K562 (cell line): ENCODE measurements at regions not wholly inside any gene's neighbourhood (a gene's known extent, or its start where the extent isn't known, plus 50 kb on each side); places are given as distances from the start of the nearest gene placed in this dataset.

Source experiments
- ATAC-seq: fragments of 200-7000 bp; cut with Tn5 transposase; 3 replicates; pipeline ENCODE4 v1.9.1; 2020; ENCODE audit warnings: moderate library complexity
- BruUV-seq: library from RNA; stranded (reverse); fragments of 400-500 nt; replicated peaks from 2 replicates; lab custom pipeline; 2021; lab: Mats Ljungman, UMichigan
- CTCF ChIA-PET: fragments of 300-600 bp; formaldehyde crosslinking; extraction: SDS; loops from one replicate; lab custom pipeline; 2021; ENCODE audit warnings: low intra/inter-chr PET ratio; lab: Yijun Ruan, JAX
- POLR2A ChIA-PET: fragments of 300-600, 350-650 bp; sonication (Branson Sonifier 250); formaldehyde crosslinking; extraction: SDS; loops from one replicate; lab custom pipeline; 2021; ENCODE audit warnings: antibody characterized with exemption, inconsistent platforms; lab: Yijun Ruan, JAX
- DNase-seq, 4 experiments: peaks; one replicate each; pipeline versions ENCODE4 v3.0.0 to v3.0.0-alpha.2; 2011 to 2018; ENCODE audit warnings: low spot score in 3 of 4, mixed read lengths in 3 of 4; ENCODE audit errors: extremely low read depth in 1 of 4
- FAIRE-seq: peaks from 2 replicates; lab custom pipeline; 2011; peaks lifted over from hg19 to GRCh38; lab: Jason Lieb, UNC
- H2AFZ ChIP-seq: 2 replicates; pipeline ENCODE4 v1.6.0; 2011; ENCODE audit warnings: low read depth, low read length, control low read depth, inconsistent platforms
- H3K27ac ChIP-seq: fragments of 200-600 bp; 3 replicates; pipeline ENCODE4 v1.8.0; 2011; ENCODE audit warnings: low read depth, mild to moderate bottlenecking, control low read depth, inconsistent platforms, low read length, moderate library complexity, mixed read lengths; ENCODE audit errors: extremely low read depth
- H3K27me3 ChIP-seq, 2 experiments: fragments of 300-600 bp in 1 of 2; 2 replicates in 1 of 2; 3 replicates in 1 of 2; pipeline versions ENCODE4 v1.6.0 to v1.8.0; 2011; ENCODE audit warnings: inconsistent platforms in 2 of 2, low read length in 2 of 2, mild to moderate bottlenecking in 1 of 2, mixed read lengths in 1 of 2, moderate library complexity in 1 of 2; ENCODE audit not compliant: control insufficient read depth in 2 of 2, insufficient read depth in 2 of 2
- H3K36me3 ChIP-seq: fragments of 300-600 bp; 3 replicates; pipeline ENCODE4 v1.8.0; 2011; ENCODE audit warnings: mild to moderate bottlenecking, low read length, inconsistent platforms; ENCODE audit not compliant: control insufficient read depth, insufficient read depth
- H3K4me1 ChIP-seq, 2 experiments: fragments of 200-600 bp in 1 of 2; replicated peaks in 1 of 2; 2 replicates in 1 of 2; 3 replicates in 1 of 2; pipeline versions ENCODE4 v1.5.1 to v1.8.0; 2011; ENCODE audit warnings: inconsistent platforms in 2 of 2, low read length in 2 of 2, mild to moderate bottlenecking in 1 of 2, mixed read lengths in 1 of 2, moderate library complexity in 1 of 2; ENCODE audit not compliant: control insufficient read depth in 2 of 2, insufficient read depth in 2 of 2
- H3K4me2 ChIP-seq: 2 replicates; pipeline ENCODE4 v1.6.1; 2011; ENCODE audit warnings: low read length, control low read depth, inconsistent platforms, mixed read lengths; ENCODE audit not compliant: insufficient read depth
- H3K4me3 ChIP-seq: fragments of 200-600 bp; sonication (generic), shearing (Covaris generic); 2 replicates; pipeline ENCODE4 v1.5.1; 2016; ENCODE audit warnings: control low read depth, inconsistent platforms
- H3K79me2 ChIP-seq: fragments of 200-600 bp; 3 replicates; pipeline ENCODE4 v1.8.0; 2011; ENCODE audit warnings: low read length, inconsistent platforms; ENCODE audit not compliant: control insufficient read depth, insufficient read depth
- H3K9ac ChIP-seq, 2 experiments: 2 replicates each; pipeline versions ENCODE4 v1.6.0 to v1.6.1; 2011; ENCODE audit warnings: low read depth in 2 of 2, low read length in 2 of 2, control low read depth in 1 of 2, inconsistent platforms in 1 of 2, mild to moderate bottlenecking in 1 of 2, mixed read lengths in 1 of 2; ENCODE audit not compliant: insufficient read depth in 1 of 2
- H3K9me1 ChIP-seq: one replicate; pipeline ENCODE4 v1.6.0; 2011; ENCODE audit warnings: inconsistent platforms, mild to moderate bottlenecking, low read length, moderate library complexity; ENCODE audit not compliant: control insufficient read depth, insufficient read depth
- H3K9me3 ChIP-seq: replicated peaks from 2 replicates; pipeline ENCODE4 v1.5.1; 2011; ENCODE audit warnings: low read depth, low read length, inconsistent platforms; ENCODE audit not compliant: control insufficient read depth, insufficient read depth
- H4K20me1 ChIP-seq: replicated peaks from 2 replicates; pipeline ENCODE4 v1.6.1; 2011; ENCODE audit warnings: low read length, inconsistent platforms, mixed read lengths; ENCODE audit not compliant: control insufficient read depth, insufficient read depth
- FOXM1 ChIP-seq, 2 experiments: fragments of 450-650 bp in 1 of 2; sonication (generic) in 1 of 2; formaldehyde crosslinking in 1 of 2; IDR thresholded peaks; 2 replicates each; pipeline versions ENCODE4 v1.6.1 to v1.9.0; 2017 to 2022; ENCODE audit warnings: low read depth in 2 of 2, mild to moderate bottlenecking in 2 of 2, missing genetic modification reagents in 1 of 2, moderate library complexity in 1 of 2
- GABPA ChIP-seq: fragments of 200-800 bp; sonication (Bioruptor generic); conservative IDR thresholded peaks from 2 replicates; pipeline ENCODE4 v1.6.1; 2016; ENCODE audit warnings: low read depth, missing genetic modification characterization, missing compliant biosample characterization
- HDAC3 ChIP-seq: fragments of 450-650 bp; IDR thresholded peaks from 2 replicates; pipeline ENCODE4 v1.6.1; 2018; ENCODE audit warnings: borderline replicate concordance, mild to moderate bottlenecking, moderate library complexity; ENCODE audit not compliant: partially characterized antibody
- ILK ChIP-seq: fragments of 450-650 bp; IDR thresholded peaks from 2 replicates; pipeline ENCODE4 v1.6.1; 2016; ENCODE audit warnings: missing genetic modification characterization, low read depth, mild to moderate bottlenecking, missing compliant biosample characterization, moderate library complexity, borderline replicate concordance
- NCOA2 ChIP-seq, 2 experiments: fragments of 450-650 bp; IDR thresholded peaks; 2 replicates each; pipeline ENCODE4 v1.6.1; 2018; ENCODE audit warnings: mild to moderate bottlenecking in 2 of 2, moderate library complexity in 1 of 2; ENCODE audit not compliant: partially characterized antibody in 2 of 2
- RFX5 ChIP-seq: IDR thresholded peaks from 2 replicates; pipeline ENCODE4 v1.6.1; 2011; ENCODE audit warnings: low read depth, mild to moderate bottlenecking, improper control_type of control experiment, low read length
- SMAD3 ChIP-seq: fragments of 450-650 bp; formaldehyde crosslinking; conservative IDR thresholded peaks from 2 replicates; pipeline ENCODE4 v1.4.0; 2020; ENCODE audit warnings: mild to moderate bottlenecking
- STAG1 ChIP-seq: sonication (generic); formaldehyde crosslinking; IDR thresholded peaks from 2 replicates; pipeline ENCODE4 v1.5.0; 2020; ENCODE audit warnings: missing genetic modification reagents, borderline replicate concordance
- ZNF212 ChIP-seq: fragments of 450-650 bp; formaldehyde crosslinking; IDR thresholded peaks from 2 replicates; pipeline ENCODE4 v1.4.0; 2020; ENCODE audit warnings: mild to moderate bottlenecking
- ZNF354B ChIP-seq: fragments of 250-450 bp; sonication (Bioruptor Pico); IDR thresholded peaks from 2 replicates; pipeline ENCODE4 v1.4.0; 2020
- ZNF699 ChIP-seq: fragments of 250-450 bp; sonication (Bioruptor Pico); IDR thresholded peaks from 2 replicates; pipeline ENCODE4 v1.8.0; 2021; ENCODE audit warnings: mild to moderate bottlenecking, moderate library complexity; ENCODE audit not compliant: insufficient replicate concordance
- WGBS: fragments of 100-300 bp; shearing (Covaris generic); methylation state at CpG from one replicate; pipeline ENCODE4 v1.1.6; 2016; ENCODE audit warnings: low coverage, mixed read lengths; ENCODE audit not compliant: insufficient coverage; ENCODE audit errors: missing lambda C conversion rate; 5-methylcytosine and 5-hydroxymethylcytosine counted together
- in situ Hi-C: fragments of 300-500 bp; cut with MboI; formaldehyde crosslinking; loops from 4 replicates; pipeline ENCODE4 v1.15.0; 2018; ENCODE audit warnings: inconsistent platforms, mixed read lengths
- intact Hi-C: fragments of 100-400 bp; cut with micrococcal nuclease; formaldehyde crosslinking; loops from 2 replicates; pipeline ENCODE4 v1.14.2; 2022
- TF ChIP-seq, protein P1 (sequence below): fragments of 450-650 bp; formaldehyde crosslinking; IDR thresholded peaks from 2 replicates; pipeline ENCODE4 v1.4.0; 2022; ENCODE audit warnings: mild to moderate bottlenecking, moderate library complexity
- TF ChIP-seq, protein P2 (sequence below): fragments of 450-650 bp; IDR thresholded peaks from 2 replicates; pipeline ENCODE4 v1.6.1; 2018; ENCODE audit warnings: mild to moderate bottlenecking, low read depth; ENCODE audit not compliant: partially characterized antibody
- TF ChIP-seq, protein P3 (sequence below): IDR thresholded peaks from 2 replicates; pipeline ENCODE4 v1.6.1; 2012; ENCODE audit warnings: low read depth, low read length, improper control_type of control experiment, borderline replicate concordance
- TF ChIP-seq, protein P4 (sequence below), 2 experiments: IDR thresholded peaks; 2 replicates each; pipeline ENCODE4 v1.6.1; 2011; ENCODE audit warnings: borderline replicate concordance in 1 of 2, control low read depth in 1 of 2, low read depth in 1 of 2, low read length in 1 of 2, mild to moderate bottlenecking in 1 of 2, mixed read lengths in 1 of 2, moderate library complexity in 1 of 2; ENCODE audit not compliant: insufficient read depth in 1 of 2, insufficient read length in 1 of 2, poor library complexity in 1 of 2, severe bottlenecking in 1 of 2; ENCODE audit errors: extremely low read depth in 1 of 2

DNA sequence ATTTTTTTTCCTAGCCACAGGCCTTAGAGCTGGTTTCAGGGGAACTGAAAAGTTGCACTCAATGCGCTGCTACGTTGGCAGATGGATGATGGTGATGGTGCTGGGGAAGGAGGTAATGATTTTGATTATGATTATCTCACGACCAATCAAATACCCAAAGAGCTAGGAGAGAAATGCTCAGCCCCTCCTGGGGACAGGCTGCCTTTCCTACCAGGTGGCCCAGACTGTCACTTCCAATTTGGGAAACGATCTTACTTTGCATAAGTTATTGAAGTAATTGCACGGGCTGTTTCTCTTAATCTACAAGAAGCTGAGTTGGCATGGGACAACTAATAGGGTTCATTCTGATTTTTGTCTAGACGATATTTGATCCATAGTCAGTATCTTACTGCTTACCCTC is 379.7 kb upstream of the EEF2KMT start (continued):
- TF ChIP-seq RFX5 (no peak), ZNF699 (no peak)

DNA sequence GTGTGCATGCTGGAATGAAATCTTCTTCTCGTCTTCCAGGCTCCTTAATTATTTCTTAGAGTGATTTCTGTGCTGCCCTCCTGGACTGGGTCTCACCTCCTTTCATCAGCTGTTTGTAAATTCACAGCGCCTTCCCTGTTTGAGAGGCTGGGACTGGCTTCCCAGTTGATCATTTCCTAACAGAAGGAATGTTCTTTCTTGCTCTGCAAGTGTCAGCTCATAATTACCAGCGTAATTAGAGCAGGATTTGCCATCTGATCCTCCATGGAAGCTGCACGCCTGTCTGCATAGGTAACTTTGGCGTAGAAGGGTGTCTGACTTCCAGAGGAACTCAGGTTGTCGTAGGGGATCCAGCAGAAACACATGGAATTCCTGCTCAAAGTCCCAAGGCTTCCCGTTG is 375.0 kb upstream of the EEF2KMT start:
- Histone ChIP-seq H3K4me1 (no peaks in the 10 kb centered on the region), H3K9ac (no peak overlapping the region), H3K27me3 (peaks cover 0 to 6% of the 10 kb centered on the region in 2 experiments; a peak in 1 of 5 replicates), H3K4me2 (no peak overlapping the region), H2AFZ (no peak overlapping the region), H3K27ac (no peak overlapping the region), H3K36me3 (no peaks in the 10 kb centered on the region), H3K9me1 (no peaks in the 10 kb centered on the region), H3K9me3 (no peaks in the 10 kb centered on the region), H4K20me1 (no peaks in the 10 kb centered on the region; the same call in 1 of the 2 replicates), H3K79me2 (no peaks in the 10 kb centered on the region), H3K4me3 (no peak overlapping the region)
- DNase-seq (no peak), FAIRE-seq (no peak), ATAC-seq (no peak)
- intact Hi-C loops (no loop called here), in situ Hi-C loops (no loop called here)
- WGBS = 0% methylated on average over 7 of the region's 7 CpGs
- no TSS peak for BruUV-seq
- ChIA-PET POLR2A (no interaction called here), CTCF (no interaction called here)
- no peak for TF ChIP-seq HDAC3
- TF ChIP-seq, protein P1, sequence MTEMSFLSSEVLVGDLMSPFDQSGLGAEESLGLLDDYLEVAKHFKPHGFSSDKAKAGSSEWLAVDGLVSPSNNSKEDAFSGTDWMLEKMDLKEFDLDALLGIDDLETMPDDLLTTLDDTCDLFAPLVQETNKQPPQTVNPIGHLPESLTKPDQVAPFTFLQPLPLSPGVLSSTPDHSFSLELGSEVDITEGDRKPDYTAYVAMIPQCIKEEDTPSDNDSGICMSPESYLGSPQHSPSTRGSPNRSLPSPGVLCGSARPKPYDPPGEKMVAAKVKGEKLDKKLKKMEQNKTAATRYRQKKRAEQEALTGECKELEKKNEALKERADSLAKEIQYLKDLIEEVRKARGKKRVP (CRISPR knock-in tag) = no peak
- no peak for TF ChIP-seq STAG1 (CRISPR knock-in tag)
- no peak for TF ChIP-seq ZNF354B (CRISPR knock-in tag)
- TF ChIP-seq, protein P2, sequence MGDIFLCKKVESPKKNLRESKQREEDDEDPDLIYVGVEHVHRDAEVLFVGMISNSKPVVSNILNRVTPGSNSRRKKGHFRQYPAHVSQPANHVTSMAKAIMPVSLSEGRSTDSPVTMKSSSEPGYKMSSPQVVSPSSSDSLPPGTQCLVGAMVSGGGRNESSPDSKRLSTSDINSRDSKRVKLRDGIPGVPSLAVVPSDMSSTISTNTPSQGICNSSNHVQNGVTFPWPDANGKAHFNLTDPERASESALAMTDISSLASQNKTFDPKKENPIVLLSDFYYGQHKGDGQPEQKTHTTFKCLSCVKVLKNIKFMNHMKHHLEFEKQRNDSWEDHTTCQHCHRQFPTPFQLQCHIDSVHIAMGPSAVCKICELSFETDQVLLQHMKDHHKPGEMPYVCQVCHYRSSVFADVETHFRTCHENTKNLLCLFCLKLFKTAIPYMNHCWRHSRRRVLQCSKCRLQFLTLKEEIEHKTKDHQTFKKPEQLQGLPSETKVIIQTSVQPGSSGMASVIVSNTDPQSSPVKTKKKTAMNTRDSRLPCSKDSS = no peak
- TF ChIP-seq, protein P3, sequence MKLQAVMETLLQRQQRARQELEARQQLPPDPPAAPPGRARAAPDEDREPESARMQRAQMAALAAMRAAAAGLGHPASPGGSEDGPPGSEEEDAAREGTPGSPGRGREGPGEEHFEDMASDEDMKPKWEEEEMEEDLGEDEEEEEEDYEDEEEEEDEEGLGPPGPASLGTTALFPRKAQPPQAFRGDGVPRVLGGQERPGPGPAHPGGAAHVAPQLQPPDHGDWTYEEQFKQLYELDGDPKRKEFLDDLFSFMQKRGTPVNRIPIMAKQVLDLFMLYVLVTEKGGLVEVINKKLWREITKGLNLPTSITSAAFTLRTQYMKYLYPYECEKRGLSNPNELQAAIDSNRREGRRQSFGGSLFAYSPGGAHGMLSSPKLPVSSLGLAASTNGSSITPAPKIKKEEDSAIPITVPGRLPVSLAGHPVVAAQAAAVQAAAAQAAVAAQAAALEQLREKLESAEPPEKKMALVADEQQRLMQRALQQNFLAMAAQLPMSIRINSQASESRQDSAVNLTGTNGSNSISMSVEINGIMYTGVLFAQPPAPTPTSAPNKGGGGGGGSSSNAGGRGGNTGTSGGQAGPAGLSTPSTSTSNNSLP = no peak
- TF ChIP-seq NCOA2 (IDR thresholded peaks at IDR 0.05; ENCODE audit: partially characterized antibody in 2 of 2) = no peak
- TF ChIP-seq SMAD3 = no peak
- TF ChIP-seq, protein P4, sequence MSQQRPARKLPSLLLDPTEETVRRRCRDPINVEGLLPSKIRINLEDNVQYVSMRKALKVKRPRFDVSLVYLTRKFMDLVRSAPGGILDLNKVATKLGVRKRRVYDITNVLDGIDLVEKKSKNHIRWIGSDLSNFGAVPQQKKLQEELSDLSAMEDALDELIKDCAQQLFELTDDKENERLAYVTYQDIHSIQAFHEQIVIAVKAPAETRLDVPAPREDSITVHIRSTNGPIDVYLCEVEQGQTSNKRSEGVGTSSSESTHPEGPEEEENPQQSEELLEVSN (IDR thresholded peaks at IDR 0.05; ENCODE audit: borderline replicate concordance in 1 of 2, extremely low read depth in 1 of 2, insufficient read depth in 1 of 2, insufficient read length in 1 of 2, low read depth in 1 of 2, low read length in 1 of 2, poor library complexity in 1 of 2, severe bottlenecking in 1 of 2) = no peak
- no peak for TF ChIP-seq ILK (tag)
- TF ChIP-seq ZNF212 (CRISPR knock-in tag) = no peak
- no peak for TF ChIP-seq GABPA
- TF ChIP-seq FOXM1 (IDR thresholded peaks at IDR 0.05; ENCODE audit: low read depth) = no peak
- TF ChIP-seq FOXM1 (CRISPR knock-in tag; IDR thresholded peaks at IDR 0.05; ENCODE audit: low read depth) = no peak
